Activated naive CD4-positive, alpha-beta T cell (primary cell): ENCODE measurements at regions not wholly inside any gene's neighbourhood (a gene's known extent, or its start where the extent isn't known, plus 50 kb on each side); places are given as distances from the start of the nearest gene placed in this dataset.

Experiments used
- DNase-seq, 4 experiments: peaks; one replicate each; lab custom pipeline; 2025; lab: John Stamatoyannopoulos, UW

GRCh38 chr15:94760348-94760747 is 529.0 kb downstream of the MCTP2 start:
- no peak for DNase-seq

DNA sequence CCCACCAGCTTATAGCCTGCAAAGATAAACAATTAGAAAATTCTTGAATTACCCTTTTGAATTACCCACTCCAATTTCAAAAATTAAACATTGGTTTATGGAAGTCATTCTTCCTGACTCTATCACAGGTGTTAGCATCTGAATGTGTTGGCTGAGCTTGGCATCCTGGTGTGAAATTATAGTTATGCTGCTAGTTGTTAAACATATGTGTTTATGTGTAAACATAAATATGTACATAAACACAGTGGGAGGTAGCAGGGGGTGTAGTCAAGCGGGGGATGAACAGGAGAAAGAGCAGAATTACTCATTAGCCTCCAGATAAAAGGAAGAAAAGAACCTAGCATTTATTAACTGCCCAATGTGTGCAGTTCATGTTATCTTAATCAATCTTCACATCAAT is 530.2 kb downstream of the MCTP2 start:
- DNase-seq, result no peak

- DNase-seq, result no peak
Measured at GRCh38 chr15:94769089-94769488, 537.7 kb downstream of the MCTP2 start.

DNA sequence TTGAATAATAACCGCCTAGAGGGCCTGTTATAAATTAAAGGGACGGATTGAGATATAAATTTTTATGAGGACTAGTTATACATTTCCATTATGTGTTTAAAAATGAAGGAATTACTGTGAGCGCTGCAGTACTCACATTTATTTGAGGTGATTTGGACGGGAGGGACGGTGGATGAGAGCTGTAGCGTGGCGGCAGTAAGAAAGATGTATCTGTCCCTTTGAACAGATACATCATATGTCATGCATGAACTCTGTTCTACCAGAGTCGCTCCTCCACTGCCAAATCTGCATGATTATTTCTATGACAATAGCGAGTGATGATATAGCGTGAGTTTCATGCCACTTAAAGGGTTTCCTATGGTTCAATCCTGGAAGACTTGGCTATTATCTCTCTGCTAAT is 538.8 kb downstream of the MCTP2 start:
- no peak for DNase-seq

- DNase-seq, result no peak
Measured at GRCh38 chr15:94777037-94777436, 545.7 kb downstream of the MCTP2 start.

DNA sequence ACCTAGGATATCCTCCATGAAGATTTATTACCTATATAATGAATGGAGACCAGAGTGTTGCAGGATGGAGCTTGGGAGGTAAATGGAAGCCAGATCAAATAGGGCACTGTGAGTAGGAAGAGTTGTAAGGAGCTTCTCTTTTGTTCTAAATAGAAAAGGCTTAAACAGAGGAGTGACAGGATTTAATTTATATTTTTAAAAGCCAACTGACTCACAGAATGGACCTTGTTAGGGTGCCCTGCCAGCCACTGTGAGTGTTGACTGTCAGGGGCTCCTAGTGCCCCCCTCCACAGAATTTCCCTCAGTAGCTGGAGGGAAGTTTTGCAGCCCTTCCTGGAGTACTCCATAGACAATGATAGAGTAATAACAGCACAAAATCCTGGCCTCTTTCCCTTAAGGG is 547.5 kb downstream of the MCTP2 start:
- DNase-seq, result no peak

DNA sequence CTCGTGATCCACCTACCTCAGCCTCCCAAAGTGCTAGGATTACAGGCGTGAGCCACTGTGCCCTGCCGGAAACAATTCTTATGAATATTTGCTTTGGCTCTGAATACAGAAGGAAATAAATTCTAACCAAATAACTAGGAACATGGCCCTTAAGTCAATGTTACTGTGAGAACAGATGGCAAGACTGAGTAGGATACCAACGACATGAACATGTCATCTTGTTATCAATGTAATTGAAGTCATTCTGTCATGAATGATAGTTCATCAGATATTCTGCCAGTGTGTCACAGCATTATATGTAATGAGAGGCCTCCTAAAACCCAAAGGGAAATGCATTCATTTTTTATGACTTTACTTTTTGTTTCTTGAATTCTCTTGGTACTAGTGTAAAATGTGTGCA is 548.8 kb downstream of the MCTP2 start:
- DNase-seq, result no peak

GRCh38 chr15:94785091-94785490 is 553.7 kb downstream of the MCTP2 start:
- DNase-seq, result no peak

DNA sequence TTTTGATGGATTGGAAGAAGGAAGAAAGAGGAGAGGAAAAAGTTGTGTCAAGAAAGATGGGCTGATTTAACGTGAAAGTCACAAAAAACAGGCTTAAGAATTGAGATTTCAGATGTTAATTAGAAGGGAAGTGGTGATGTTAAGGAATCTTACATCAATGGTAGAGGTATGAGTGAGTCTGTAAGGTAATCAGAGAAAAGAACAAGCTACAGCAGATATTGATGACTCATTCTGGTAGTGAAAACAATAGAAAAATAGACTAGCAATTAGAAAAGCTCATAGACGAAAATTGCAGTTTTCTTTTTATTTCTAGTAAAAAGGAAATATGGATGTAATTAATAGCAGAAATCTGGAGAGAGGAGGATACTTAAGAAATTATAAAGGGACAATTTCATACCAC is 559.6 kb downstream of the MCTP2 start:
- DNase-seq, result no peak

- DNase-seq, result no peak
Measured at GRCh38 chr15:94791510-94791909, 560.1 kb downstream of the MCTP2 start.

GRCh38 chr15:94792196-94792595 is 560.8 kb downstream of the MCTP2 start:
- no peak for DNase-seq

DNA sequence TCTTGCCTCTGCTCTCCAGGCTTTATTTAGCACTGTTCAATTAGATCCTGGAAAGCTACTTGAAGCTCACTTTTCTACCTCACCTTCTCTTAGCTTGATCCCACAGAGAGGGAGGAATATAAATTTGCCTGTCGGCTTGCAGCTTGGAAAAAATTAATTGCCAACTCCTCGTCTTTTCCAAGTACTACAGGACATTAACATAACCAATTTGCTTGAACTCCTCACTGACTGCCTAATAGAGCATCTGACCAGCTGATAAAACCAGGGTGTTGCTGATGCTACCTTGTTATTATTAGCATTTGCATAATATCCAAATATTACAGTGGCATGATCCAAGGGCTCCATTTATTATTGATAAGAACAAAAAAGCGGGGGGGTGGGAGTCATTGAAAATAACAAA is 561.8 kb downstream of the MCTP2 start:
- no peak for DNase-seq

- DNase-seq, result no peak
Measured at GRCh38 chr15:94793641-94794040, 562.3 kb downstream of the MCTP2 start.

GRCh38 chr15:94804613-94805012 is 573.3 kb downstream of the MCTP2 start:
- DNase-seq, result no peak

DNA sequence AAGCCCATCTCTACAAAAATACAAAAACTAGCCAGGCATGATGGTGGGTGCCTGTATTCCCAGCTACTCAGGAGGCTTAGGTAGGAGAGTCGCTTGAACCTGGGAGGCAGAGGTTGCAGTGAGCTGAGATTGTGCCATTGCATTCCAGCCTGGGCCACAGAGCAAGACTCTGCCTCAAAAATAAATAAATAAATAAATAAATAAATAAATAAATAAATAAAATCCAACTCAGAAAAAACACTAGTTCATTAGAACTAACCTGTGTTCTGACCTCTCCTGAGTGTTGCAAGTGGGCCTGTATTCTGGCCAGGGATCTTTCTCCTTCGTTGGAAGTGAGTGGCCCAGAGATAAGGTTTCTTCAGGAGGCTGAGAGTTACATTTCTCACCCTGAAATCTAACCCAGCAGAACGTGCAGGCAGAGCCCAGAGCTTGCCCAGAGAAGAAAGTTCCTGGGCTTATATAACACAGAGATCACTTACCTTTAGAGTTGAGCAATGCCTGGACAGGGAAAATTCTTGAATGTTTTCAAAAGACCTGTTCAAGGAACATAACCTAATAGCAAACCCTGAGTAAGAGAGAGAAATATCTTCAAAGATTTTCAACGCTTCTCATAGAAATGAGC is 583.9 kb downstream of the MCTP2 start:
- no peak for DNase-seq

DNA sequence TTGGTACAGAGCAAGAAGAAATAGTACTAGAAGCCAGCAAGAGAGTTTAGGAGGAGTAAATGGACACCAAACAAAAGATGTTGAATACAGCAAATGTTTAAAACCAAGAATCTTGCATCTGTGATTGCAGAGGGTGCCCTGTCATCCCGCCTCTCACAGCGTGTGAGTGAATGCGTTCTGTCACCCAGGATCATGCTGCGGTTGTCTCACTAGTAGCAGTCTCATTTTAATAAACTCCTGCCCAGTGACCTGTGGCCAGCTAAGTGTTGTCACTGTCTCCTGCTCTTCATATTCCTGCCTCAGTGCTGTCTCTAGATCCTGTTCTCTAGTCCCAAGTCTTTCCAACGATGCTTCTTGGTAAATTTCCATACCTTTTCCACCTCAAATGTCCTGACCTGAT is 584.6 kb downstream of the MCTP2 start:
- no peak for DNase-seq

DNA sequence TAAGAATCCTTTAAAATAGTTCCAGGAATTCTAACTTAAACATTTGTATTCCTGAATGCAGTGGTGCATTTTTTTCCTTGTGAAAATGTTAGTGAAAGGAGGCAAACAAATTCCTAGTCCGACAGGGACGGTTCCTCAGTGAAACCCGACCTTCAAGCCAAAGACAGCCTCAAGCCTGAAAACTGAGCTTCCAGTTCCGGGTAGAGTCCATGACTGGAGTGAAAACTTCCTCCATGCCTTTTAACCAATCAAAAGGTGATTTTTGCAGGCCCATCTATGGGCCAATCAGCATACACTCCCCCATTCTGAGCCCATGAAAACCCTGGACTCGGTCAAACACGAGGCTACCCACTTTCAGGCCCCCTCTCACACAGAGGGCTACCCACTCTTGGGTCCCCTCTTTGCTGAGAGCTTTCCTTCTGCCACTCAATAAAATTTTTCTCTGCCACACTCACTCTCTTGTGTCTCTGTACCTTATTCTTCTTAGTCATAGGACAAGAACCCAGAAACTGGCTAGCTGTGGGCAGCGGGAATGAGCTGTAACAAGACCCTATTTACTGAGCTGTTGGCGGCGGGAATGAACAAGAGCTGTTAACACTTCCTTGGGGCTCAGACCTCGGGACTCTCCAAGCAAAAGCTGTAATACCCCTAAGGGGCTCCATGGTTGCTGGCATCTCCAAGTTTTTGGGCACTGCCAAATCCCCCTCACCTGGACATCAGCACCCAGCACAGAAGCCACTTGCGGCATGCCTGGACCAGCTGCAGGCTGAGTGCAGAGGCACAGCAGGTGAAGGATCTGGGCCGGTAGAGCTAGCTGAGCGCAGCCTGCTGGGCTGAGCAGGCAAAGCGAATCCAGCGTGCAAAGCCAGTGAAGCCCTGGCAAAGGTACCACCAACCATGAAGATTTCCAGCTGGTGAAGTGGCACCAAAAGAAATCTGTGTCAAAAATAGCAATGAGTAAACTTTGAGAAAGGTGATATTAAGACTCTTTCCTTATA is 598.8 kb downstream of the MCTP2 start:
- no peak for DNase-seq

- no peak for DNase-seq
Measured at GRCh38 chr15:94834000-94834399, 602.6 kb downstream of the MCTP2 start.

- no peak for DNase-seq
Measured at GRCh38 chr15:94834494-94834893, 603.1 kb downstream of the MCTP2 start.

GRCh38 chr15:94838281-94838680 is 606.9 kb downstream of the MCTP2 start:
- DNase-seq, result no peak

DNA sequence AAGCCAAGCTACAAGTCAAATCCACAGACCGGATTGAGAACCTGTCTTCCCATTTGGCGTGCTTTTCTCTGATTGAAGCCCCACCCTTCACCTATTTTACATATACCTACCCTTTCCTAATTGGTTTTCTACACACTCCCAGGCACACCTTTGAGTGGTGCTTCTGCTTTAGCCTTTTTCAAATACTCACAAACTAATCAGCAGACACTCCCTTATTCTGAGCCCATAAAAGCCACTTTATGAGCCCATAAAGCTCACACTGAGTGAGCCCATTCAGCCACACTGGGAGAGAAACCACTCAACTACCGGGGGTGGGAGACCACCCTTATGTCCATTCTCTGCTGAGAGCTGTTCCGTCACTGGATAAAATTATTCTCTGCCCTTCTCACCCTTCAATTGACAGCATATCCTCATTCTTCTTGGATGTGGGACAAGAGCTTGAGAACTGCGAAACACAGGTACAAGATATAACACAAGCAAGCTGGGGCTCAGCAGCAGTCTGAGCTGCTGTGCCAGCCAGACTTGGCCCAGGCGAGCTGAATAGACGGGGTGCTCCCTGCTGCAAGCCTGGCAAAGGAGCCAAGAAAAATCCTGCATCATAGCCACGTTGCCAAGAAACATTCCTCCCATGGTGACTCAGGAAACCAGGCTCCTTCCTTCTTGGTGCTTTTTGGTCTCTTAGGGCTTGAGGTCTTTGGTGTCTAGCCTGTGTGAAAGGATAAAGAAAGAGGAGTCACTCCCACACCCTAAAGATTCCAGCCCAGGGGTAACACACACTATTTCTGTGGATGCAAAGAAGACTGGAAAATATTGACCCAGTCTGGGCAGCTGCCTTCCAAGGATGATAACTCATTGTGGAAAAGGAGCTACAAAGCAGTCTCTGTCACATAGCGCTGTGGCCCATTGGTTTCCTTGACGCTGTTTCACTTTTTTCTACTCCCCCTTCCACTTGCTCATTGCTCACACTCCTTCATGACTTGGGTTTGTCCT is 609.7 kb downstream of the MCTP2 start:
- no peak for DNase-seq

DNA sequence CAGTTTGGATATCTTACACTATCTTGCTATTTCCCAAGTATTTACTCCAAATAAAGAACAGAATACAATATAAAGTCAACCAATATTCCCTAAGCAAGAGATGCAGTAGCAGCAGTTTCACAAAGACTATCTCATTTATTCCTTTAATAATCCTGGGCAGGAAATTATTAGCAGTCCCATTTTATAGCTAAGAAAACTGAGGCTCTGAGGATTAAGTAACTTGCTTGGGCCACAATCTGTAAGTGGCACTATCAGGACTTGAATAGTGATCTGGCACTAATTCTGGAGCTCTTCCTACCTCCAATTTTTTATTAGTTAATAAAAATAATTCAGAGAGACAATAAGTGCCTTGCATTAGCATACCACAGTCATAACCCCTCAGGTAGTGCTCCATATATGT is 611.7 kb downstream of the MCTP2 start:
- DNase-seq, result no peak
